Kidney epithelial cell (primary cell): ENCODE measurements at regions not wholly inside any gene's neighbourhood (a gene's known extent, or its start where the extent isn't known, plus 50 kb on each side); places are given as distances from the start of the nearest gene placed in this dataset.

ENCODE experiments used
- DNase-seq: peaks from one replicate; pipeline ENCODE4 v3.0.0-alpha.2; 2010; ENCODE audit warnings: low read depth
- H3K27me3 ChIP-seq: 2 replicates; pipeline ENCODE4 v1.6.0; 2011; ENCODE audit warnings: low read length; ENCODE audit not compliant: control insufficient read depth, insufficient read depth
- H3K36me3 ChIP-seq: 2 replicates; pipeline ENCODE4 v1.5.1; 2011; ENCODE audit warnings: low read length; ENCODE audit not compliant: control insufficient read depth, insufficient read depth
- H3K4me3 ChIP-seq: 2 replicates; pipeline ENCODE4 v1.5.1; 2011; ENCODE audit warnings: low read depth, mild to moderate bottlenecking, control low read depth, low read length
- TF ChIP-seq, protein P1 (sequence below): IDR thresholded peaks from 2 replicates; pipeline ENCODE4 v1.5.1; 2011; ENCODE audit warnings: mild to moderate bottlenecking, moderate library complexity, low read length, control low read depth, inconsistent platforms; ENCODE audit not compliant: insufficient read depth, poor library complexity, severe bottlenecking

DNA sequence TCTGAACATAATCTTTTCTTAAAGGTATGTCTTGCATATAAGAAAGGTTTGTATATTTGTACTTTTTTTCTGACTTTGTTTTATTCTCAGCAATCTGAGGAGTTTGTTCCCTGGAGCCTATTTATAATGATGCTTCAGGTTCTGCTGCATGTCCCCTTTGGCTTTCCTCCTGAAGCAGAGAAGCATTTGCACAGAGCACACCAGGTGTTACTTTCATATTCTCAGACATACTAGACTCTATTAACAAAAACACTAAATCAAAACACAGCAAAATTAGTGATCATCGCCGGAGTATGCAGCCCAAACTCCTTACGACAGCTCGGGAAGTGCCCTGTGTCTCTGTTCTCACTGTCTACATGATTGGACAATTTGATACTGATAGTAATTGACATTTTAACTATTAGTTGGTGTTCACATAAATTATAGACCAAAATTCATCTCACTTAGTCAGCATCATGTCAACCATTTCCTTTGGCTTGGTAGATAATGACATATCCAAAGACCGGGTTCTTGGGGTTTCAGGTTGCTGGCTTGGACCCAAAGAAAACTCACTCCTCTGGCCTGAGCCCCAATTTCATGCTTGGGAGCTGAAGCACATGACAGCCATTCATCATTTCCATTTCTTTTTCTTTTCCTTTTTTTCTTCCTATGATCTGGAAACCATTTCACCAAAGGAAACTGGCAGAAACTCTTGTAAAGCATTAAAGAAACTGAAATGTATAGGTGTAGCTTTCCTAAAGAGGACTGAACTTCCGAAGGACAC is 400.1 kb upstream of the NRP1 start:
- Histone ChIP-seq H3K4me3 (no peak overlapping the region), H3K27me3 (no peaks in the 10 kb centered on the region), H3K36me3 (no peaks in the 10 kb centered on the region)
- no peak for DNase-seq
- TF ChIP-seq, protein P1, sequence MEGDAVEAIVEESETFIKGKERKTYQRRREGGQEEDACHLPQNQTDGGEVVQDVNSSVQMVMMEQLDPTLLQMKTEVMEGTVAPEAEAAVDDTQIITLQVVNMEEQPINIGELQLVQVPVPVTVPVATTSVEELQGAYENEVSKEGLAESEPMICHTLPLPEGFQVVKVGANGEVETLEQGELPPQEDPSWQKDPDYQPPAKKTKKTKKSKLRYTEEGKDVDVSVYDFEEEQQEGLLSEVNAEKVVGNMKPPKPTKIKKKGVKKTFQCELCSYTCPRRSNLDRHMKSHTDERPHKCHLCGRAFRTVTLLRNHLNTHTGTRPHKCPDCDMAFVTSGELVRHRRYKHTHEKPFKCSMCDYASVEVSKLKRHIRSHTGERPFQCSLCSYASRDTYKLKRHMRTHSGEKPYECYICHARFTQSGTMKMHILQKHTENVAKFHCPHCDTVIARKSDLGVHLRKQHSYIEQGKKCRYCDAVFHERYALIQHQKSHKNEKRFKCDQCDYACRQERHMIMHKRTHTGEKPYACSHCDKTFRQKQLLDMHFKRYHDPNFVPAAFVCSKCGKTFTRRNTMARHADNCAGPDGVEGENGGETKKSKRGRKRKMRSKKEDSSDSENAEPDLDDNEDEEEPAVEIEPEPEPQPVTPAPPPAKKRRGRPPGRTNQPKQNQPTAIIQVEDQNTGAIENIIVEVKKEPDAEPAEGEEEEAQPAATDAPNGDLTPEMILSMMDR = no peak

DNA sequence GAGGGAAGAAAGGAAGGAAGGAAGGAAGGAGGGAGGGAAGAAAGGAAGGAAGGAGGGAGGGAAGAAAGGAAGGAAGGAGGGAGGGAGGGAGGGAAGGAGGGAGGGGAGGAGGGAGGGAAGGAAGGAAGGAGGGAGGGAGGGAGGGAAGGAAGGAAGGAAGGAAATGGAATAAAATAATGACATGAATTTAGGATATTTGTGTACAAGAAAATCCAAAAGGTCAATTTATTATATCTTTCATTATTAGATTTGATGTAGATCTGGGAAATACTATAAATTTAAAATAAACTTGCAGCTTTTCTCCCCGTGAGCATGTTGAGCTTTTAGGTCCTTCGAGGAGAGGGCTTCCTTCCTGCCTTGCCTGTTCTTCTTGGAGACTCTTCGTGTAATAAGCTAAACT is 398.6 kb upstream of the NRP1 start:
- Histone ChIP-seq H3K36me3 (no peaks in the 10 kb centered on the region), H3K27me3 (no peaks in the 10 kb centered on the region), H3K4me3 (no peak overlapping the region)
- TF ChIP-seq, protein P1 = no peak
- no peak for DNase-seq

DNA sequence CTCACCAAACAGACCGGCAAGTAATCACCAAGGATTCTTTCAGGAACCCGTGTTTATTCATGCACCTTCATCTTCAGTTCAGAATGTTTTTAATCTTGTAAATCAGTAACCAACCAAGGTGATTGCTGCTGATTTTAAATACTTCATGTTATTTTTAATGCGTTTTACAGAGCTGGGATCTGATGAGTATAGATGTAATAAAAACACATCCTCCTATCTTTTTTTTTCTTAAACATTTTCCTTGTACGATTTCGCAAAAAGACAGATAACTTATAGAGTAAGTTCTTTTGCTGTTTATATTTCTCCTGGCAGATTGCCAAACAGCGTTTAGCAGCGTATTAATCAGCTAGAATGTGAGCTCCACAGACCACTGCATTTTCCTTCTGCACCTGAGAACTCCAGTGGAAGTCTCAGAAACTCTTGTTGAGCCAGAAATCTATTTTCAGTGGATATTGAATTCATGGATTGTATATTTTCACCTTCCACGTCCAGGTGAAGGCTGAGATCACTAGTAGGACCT is 397.8 kb upstream of the NRP1 start:
- TF ChIP-seq, protein P1 = no peak
- no peaks in the 10 kb centered on the region for H3K36me3 ChIP-seq
- H3K4me3 ChIP-seq = no peak overlapping the region
- H3K27me3 ChIP-seq = no peaks in the 10 kb centered on the region
- no peak for DNase-seq

DNA sequence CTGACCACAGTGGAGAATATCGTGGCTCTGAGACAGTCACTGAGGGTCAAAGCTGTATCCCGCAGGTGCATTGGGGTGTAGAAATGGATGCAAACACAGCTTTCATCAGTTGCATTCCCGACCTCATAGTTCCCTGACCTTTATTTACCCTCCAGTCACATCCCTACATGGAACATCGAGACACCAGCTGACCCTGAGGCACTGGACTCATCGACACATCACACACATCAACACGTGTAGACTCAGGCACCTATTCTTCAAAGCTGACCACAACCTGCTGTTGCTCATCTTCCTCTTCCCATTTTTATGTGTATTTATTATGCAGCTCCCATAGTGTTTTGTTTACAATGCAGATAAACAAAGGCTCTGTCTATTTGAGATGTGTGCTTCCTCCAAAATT is 396.9 kb upstream of the NRP1 start:
- Histone ChIP-seq H3K27me3 (no peaks in the 10 kb centered on the region), H3K4me3 (no peak overlapping the region), H3K36me3 (no peaks in the 10 kb centered on the region)
- DNase-seq = no peak
- TF ChIP-seq, protein P1 = no peak

DNA sequence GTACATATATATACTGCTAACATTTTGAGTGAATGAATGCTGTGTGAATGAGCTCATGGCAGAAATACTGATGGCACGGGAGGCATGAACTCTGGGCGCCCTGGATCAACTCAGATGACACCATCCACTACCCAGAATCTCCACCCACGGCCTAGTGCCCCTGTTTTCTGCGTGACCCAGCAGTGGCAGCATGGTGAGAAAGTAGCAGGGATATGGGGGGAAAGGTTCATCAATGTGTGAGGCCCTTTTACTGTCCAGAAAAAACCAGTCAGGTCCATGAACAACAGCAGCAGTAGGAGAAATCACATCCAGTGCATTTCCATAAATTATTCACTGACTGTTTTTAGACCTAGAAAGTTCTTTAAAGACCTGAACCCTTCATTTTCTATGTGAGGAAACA is 391.0 kb upstream of the NRP1 start:
- H3K4me3 ChIP-seq = no peak overlapping the region
- DNase-seq = no peak
- H3K36me3 ChIP-seq = no peaks in the 10 kb centered on the region
- no peaks in the 10 kb centered on the region for H3K27me3 ChIP-seq
- TF ChIP-seq, protein P1 = no peak

DNA sequence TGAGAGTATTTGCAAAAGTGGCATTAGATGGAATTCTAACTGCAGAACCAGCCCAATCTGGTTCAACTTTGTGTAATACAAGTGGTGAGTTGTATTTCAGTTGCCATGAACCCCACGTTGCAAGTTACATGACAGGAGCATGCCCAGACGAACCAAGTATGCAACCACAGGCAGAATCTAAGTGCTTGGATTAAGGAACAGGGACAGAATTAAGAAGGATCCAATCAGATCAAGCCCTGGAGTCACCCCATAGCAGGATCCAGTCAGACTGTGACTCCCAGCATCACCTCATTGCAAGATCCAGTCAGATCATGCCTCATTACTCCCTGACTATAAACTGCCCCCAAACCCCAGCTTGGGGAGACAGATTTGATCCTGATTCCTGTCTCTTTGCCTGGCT is 388.7 kb upstream of the NRP1 start:
- H3K36me3 ChIP-seq = no peaks in the 10 kb centered on the region
- H3K27me3 ChIP-seq = no peaks in the 10 kb centered on the region
- TF ChIP-seq, protein P1 = no peak
- no peak overlapping the region for H3K4me3 ChIP-seq
- no peak for DNase-seq
